Jurkat, Clone E6-1 (cell line): ENCODE measurements at regions not wholly inside any gene's neighbourhood (a gene's known extent, or its start where the extent isn't known, plus 50 kb on each side); places are given as distances from the start of the nearest gene placed in this dataset.

Source experiments
- DNase-seq: peaks from one replicate; pipeline ENCODE4 v3.0.0-alpha.2; 2011; ENCODE audit warnings: low read depth, low spot score
- H3K4me3 ChIP-seq: 2 replicates; pipeline ENCODE4 v1.5.1; 2011; ENCODE audit warnings: mild to moderate bottlenecking, low read length, control low read depth, moderate library complexity

DNA sequence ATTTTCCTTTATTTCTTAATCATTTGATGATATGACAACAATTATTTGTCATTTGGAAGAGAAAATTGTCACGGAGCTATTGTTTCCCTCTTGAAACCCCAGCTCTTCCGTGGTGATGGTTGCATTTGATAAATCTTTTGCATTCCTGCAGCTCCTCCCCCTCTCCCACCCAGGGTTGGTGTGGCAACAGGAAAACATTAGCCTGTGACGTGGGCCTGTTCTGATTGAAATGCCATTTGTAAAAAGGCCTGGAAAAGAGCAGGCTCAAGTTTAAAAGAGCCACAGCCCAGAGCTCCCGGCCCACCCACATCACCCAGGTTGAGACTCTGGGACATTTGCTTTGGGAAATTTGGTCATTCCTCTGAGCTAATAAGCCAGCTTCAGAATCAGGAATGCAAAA is 282.5 kb downstream of the RPLP1 start:
- no peak overlapping the region for H3K4me3 ChIP-seq
- DNase-seq, result no peak

DNA sequence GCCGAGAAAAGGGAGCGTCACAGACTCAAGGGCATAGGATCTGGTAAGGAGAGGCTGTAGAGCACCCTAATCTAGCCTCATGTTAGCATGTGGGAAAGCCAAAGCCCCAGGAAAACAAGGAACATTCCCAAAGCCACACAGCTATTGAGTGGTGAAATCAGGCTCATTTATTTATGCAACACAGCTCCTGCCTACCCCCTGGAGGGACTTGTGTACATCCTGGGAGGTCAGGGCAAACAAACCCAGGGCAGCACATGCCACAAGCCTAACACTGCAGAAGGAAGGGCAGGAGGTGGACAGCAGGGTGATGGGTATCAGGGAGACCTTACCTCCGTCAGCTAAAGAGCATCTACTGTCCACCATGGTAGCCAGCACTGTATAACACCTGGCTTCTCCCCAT is 283.5 kb downstream of the RPLP1 start:
- H3K4me3 ChIP-seq, result no peak overlapping the region
- no peak for DNase-seq

DNA sequence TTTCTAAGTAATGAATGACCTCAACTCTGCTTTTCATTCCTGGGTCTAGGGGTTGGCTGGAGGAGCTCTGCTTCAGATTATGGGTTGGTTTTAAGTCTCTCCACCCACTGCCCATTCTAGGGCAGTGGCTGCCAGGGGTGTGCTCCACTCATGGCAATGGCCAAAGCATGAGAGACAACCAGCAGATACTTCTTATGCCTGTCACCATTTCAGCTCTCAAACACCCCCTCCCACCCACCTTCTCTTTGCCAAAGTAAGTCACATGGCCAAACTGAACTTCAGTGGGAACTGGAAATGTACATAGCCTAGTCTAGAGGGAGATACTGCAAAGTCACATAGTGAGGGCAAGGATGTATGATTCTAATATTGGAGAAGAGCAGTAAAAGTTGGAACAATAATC is 285.3 kb downstream of the RPLP1 start:
- no peak overlapping the region for H3K4me3 ChIP-seq
- DNase-seq, result no peak

DNA sequence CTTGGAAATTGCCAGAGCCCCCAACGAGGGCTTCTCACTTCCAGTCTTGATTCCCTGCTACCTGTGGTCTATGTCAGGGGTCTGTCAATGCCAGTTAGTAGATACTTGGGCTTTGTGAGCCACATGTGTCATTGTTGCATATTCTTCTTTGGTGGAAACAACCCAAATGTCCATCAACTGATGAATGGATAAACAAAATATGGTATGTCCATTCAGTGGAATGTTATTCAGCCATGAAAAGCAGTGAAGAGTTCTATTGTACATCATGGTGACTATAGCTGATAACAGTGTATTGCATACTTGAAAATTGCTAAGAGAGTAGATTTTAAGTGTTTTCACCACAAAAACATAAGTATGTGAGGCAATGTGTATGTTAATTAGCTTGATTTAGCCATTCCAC is 288.1 kb downstream of the RPLP1 start:
- DNase-seq, result no peak
- no peak overlapping the region for H3K4me3 ChIP-seq

DNA sequence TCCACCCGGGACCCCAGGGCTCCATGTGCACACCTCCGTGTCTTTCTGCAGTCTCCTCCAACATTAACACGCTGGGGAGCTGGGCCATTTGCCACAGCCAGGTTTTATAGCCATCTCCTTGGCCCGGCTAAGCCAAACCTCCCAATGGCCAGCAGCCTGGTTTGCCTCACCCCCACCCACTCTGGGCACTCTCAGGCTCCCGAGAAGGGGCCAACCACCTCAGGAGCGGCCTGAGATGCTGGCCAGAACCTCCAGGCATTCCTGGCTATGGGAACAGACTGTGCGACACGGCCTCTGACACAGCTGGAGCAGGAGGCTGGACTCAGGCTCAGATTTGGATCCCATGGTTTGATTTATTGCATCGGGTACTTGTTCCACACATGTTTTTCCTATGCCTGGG is 289.7 kb downstream of the RPLP1 start:
- DNase-seq, result no peak
- H3K4me3 ChIP-seq, result no peak overlapping the region

DNA sequence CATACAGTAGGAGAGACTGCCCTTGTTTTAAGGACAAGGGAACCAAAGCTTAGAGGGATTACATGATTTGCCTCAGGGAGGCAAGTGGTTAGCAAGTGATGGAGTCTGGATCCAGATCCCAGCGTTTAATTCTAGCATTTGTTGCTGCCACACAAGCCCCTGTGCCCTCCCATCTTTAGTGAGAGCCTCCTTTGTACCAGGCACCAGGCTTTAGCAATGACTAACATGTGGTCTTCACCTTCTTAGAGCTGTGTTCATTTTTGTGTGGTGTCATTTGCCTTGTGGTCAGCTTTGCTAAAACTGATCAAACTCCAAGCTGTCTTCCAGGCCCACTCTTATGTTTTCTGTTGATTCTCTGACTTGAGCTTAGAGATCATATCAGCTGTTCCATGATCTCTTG is 290.5 kb downstream of the RPLP1 start:
- DNase-seq, result no peak
- no peak overlapping the region for H3K4me3 ChIP-seq

DNA sequence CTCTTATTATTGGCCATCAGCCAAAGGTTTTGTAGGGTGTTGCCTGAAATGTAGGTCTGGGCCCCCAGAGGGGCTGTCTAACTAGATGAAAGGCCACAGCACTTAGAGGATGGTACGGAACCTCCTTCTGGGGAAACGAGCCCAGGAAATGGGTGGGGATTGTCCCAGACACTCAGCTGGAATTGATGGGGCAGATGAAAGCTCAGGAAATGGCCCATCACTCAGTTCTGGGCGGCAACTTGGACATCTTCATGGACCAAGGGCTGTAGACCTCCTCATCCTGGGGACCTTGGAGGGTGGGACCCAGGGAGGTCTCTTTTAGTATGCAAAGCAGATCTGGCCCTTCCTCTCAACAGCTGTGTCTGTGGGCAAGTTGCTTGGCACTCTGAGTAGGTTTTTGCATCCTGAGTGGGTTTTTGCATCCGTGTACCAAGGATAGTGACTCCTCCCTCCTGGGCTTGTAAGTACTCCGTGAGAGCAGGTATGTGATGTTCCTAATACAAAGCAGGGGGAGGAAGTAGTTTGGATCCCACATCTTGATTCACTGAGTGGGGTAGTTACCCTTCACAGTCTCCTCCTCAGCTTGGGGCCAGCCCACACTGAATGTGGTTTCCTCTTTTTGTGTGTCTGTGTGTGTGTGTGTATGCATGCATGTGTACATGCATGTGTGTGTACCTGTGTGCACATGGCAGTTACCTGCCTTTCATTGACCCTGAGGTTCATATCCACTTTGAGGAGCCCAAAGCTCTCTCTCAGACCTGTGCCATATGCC is 292.0 kb downstream of the RPLP1 start:
- H3K4me3 ChIP-seq, result no peak overlapping the region

DNA sequence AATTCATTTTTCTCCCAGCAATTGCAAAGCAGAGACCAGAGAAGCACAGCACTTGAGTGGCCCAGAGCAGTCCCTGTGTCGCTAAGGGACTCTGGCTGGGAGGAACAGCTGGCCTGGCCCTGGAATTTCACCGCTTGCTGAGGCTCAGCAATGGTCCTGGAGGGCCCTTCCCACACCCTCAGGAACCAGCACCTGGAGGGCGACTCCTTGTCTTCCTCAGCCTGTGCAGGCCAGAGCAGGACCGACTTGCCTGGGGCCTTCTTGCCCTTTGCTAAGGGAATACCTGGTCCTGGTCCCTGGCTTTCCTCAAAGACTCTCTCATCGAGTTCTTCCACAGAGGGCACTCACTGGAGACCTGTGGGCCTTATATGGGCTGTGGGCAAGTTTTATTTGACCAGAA is 294.6 kb downstream of the RPLP1 start:
- DNase-seq, result no peak
- no peak overlapping the region for H3K4me3 ChIP-seq

More for the DNA sequence above, 292.0 kb downstream of the RPLP1 start:
- no peak for DNase-seq

DNA sequence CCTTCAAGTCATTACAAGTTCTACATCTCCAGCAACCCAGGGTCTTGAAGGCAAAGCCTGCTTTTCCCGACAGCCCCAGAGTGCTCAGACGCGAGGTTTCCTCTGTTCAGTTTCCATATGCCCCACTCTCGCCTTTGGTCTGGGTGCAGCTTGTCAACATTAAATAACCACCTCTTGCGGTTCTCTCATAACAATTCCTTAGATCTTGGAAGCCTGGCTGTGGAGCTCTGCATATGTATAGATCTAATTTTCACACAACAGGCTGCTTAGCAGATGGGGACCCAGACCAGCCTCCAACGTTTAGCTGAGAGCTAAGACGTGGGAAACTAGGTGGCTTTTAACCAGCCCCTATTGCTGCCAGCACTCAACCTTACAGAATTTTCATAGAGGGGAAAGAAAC is 295.5 kb downstream of the RPLP1 start:
- DNase-seq, result peak; percentile 63
- no peak overlapping the region for H3K4me3 ChIP-seq

DNA sequence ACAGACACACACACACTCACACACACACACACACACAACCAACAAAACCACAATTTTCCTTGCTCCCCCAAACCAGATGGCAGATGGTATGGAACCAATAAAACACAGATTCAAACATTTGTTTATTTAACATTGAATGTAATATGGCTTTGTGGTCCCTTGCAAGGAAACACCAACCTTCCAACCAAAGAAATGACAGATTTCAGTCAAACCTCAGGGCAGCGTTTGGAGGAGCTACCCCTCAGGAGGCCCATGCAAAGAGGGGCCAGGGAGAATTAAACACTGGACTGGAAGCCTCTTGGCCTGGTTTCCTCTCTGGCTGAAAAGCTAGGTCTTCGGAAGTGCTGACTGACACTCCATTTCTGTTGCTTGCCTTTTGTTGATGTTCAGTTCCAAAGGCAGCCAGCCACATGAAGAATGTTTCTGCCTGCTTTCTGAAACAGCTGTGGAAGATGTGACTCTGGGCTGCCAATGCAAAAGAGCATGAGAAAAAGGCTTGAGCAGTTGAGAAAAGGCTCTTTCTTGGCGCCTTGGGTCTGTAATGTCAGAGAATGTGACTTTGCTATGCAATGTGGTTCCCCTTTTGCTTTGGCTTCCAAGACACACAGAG is 296.1 kb downstream of the RPLP1 start:
- no peak overlapping the region for H3K4me3 ChIP-seq
- no peak for DNase-seq

DNA sequence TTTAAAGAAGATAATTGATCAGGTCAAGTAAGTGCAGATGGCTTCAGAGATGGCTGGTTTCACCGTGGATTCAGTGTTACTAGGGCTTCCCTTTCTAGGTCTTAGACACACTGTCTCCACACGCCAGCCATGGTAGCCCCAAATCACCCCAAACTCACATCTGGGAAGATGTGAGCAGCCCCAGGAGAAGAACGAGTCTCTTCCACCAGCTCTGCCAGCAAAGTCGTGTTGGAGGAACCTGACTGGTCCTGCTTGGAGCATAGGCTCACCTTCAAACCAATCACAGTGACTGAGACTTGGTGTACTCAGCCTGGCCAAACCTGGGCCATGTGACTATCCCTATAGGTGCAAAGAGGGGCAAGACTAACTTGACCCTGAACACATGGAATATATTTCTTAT is 296.7 kb downstream of the RPLP1 start:
- no peak for DNase-seq
- H3K4me3 ChIP-seq, result no peak overlapping the region

DNA sequence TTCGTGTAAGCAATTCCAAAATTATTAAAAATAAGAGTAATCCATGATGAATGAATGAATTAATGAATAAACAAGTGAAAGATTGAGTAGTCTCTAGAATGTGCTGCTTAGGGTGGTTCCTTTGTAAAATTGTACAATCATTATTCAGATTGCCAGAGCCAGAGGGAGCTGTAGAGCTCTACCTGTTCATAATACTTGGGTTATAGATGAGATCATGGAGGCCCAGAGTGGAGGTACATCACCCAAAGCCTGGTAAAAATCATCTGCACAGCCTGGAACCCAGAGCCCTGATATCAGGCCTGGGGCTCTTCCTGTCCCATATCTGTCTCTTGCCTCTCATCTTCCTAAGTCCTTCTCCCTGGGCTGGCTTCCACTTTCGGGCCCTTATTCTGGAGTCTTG is 297.2 kb downstream of the RPLP1 start:
- H3K4me3 ChIP-seq, result no peak overlapping the region
- no peak for DNase-seq

DNA sequence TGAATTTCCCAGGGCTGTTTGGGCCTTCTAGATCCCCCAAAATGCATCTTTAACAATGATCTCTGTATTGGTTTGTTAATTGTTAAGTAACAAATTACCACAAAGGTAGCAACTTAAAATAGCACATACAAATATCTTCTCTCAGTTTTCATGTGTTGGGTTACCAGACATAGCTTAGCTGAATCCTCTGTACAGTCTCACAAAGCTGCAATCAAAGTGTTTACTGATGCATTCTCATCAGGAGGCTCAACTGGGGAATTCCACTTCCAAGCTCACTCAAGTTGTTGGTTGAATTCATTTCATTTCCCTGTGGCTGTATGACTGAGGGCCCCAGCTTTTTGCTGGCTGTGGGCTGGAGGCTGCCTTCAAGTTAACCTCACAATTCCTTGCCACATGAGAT is 297.6 kb downstream of the RPLP1 start:
- H3K4me3 ChIP-seq, result no peak overlapping the region
- DNase-seq, result no peak

DNA sequence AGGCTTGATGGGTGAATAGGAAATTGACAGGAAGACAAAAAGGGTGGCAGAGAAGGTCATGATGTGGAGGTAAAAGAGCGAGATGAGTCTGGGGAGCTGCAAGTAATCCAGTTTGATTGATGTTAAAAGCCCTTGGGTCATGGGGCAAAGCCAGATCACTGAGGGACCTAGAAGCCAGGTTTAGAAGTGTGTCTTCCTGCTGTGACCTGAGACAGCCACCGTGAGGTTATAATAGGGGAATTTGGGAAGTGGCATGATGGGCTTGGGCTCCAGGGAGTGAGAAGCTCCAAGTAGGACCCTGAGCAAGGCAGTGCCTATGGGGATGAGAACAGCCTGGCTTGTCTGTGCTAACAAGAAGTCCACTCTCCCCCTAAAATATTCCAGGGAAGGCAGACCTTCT is 298.5 kb downstream of the RPLP1 start:
- DNase-seq, result no peak
- H3K4me3 ChIP-seq, result no peak overlapping the region

DNA sequence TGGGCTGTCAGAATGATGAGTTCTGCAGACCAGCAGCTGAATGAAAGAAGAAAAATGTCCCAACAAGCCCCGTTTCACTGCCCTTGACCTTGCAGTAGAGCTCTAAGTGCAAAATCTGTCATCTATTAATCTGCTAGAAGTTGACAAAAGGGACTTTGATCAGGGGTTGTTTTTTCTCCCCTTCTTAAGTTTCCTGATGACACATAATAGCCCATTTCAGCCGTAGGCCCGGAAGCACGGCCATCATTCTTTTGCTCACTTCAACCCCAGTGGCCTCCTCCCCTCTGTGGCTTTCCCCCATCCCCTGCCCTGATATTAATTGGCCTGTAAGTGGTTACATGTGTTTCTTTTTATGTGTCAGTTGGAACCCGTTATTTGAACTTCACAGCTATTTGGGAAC is 298.9 kb downstream of the RPLP1 start:
- no peak for DNase-seq
- no peak overlapping the region for H3K4me3 ChIP-seq

DNA sequence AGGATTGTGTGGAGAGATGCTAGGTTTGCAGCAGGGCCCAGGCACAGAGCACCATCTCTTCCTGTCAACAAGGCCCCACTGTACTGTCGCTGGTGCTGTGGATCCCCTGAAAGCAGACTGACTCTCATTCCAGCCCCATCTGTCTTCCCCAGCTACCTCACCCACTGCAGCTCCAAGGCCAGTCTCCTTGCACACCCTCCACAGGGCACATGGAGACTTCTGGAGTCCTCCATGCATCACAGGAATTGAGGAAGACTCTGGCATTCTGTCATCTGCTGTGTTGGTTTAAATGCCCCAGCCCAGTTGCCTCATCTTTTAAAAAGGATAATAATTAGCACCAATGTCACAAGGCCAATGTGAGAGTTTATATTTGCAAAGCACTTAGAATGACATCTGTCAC is 301.2 kb downstream of the RPLP1 start:
- H3K4me3 ChIP-seq, result no peak overlapping the region
- DNase-seq, result no peak

DNA sequence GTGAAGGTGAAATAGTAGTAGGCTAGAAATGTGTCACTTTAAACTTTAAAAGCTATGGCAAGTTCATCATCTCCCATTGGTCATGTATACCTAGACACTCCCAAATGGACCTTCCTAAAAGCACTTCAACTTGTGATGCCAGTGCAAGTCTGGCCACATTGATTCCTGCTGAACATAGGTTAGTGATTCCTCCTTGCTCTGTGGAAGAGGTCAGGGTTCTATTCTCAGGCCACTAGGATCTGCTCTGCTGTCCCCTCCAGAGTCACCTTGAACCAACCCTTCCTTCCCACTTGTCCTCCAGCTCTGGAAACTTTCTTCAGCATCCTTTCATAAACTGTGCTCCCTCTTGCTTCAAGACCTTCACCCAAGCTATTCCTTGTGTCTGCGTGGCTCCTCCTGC is 301.7 kb downstream of the RPLP1 start:
- H3K4me3 ChIP-seq, result no peak overlapping the region
- DNase-seq, result no peak

DNA sequence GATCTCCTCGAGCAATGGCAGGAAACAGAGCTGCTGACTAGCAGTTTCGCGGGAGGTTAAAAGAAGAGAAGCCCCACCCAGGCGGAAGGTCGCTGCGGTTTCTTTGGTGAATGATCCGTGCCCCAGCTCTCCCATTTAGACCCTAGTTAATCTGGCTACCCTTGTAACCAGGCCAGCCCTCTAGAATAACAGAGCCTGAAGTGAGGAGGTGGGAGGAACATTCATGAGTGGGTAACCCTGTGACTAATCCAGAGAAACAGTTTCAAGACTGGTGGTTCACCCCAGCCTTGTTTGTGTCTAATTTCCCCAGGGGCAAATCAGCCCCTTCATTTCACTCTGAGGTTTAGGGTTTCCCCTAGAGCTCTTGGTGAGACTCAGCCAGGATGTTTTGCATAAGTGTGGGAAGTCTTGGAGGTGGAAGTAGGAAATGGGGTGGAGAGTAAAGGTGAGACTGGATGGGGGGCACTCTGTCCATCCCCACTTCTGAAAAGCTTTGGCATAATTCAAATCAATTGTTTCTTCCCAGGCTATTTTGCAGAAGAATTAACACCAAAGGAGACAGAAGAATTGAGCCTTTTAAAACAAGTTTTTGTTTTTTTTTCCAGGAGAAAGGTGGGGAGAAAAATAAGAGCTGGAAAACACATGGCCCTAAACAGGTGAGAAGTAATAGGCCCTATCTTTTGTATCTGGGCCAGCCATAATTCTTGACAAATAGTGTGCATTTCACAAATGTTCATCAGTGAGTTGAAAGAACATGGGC is 303.1 kb downstream of the RPLP1 start:
- no peak overlapping the region for H3K4me3 ChIP-seq

DNA sequence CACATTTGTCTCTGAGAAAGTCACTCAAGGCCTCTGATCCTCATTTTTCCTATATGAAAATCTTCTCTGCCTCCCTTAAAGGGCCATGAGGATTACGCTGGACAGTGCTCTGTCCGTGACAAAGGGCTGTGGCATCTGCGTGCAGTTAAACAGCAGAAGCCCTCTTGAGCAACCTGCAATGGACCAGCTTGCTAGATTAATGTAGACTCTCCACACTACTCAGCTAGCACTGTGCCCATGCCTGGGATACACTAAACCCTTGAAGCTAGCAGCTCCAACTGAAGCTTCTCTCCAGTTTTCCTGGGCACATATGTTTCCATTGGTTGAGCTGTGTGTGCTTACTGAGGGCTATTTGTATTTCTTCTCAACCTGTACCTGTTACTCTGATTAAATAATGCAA is 303.8 kb downstream of the RPLP1 start:
- H3K4me3 ChIP-seq, result no peak overlapping the region

More for the DNA sequence above, 303.1 kb downstream of the RPLP1 start:
- peak; percentile 57 for DNase-seq

DNA sequence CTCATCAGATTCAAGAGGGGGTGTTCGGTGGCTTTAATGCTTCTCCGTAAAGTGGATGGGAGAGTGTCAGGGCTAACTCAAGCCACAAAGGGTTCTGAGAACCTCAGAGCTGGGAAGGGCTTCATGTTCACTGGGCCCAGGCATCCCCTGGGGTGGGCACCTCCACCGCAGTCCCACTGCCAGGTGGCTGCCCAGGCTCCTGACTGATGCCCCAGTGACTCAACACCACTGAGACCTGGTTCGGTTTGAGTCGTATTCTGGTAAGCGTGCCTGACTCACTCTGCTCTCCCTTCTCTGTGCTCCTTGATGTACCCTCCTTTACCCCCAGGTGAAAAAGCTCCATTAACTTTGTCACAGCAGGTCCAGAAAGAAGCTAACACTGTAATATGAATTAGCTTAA is 304.6 kb downstream of the RPLP1 start:
- no peak for DNase-seq
- H3K4me3 ChIP-seq, result no peak overlapping the region

More for the DNA sequence above, 303.8 kb downstream of the RPLP1 start:
- no peak for DNase-seq
